HG03469 (cell line): ENCODE measurements at regions not wholly inside any gene's neighbourhood (a gene's known extent, or its start where the extent isn't known, plus 50 kb on each side); places are given as distances from the start of the nearest gene placed in this dataset.
"Not testable (repeated sequence)": the region's sequence is repeated elsewhere in the genome, so short reads cannot be mapped to it uniquely, and the experiment has no call there.

Source experiments
- ATAC-seq: cut with Tn5 transposase; IDR thresholded peaks from one replicate; pipeline ENCODE4 v1.9.1; 2021; ENCODE audit warnings: mild to moderate bottlenecking, moderate library complexity, moderate number of reproducible peaks; ENCODE audit not compliant: unreplicated experiment

DNA sequence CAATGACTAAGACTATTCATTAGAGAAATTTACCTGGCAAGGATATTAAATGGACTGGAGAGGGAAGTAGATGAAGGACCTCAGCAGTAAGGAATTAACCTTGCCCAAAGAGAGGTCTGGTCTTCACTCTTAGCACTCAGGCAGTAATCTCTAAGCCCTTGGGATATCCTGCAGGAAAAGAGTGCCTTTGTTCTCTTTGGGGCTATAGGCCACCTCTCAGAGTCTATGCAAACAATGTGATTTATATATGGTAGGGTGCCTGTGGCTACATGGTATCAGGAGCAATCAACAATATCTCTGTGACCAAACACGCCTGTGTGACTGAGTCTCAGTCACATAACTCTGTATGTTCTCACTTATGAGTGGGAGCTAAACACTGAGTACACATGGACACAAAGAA, 154.7 kb upstream of the CDK1 start:
- ATAC-seq: no peak

GRCh38 chr10:60621018-60621417, 157.3 kb upstream of the CDK1 start:
- no peak for ATAC-seq

- ATAC-seq: no peak
Observed at GRCh38 chr10:60618861-60619260, 159.4 kb upstream of the CDK1 start.

- ATAC-seq: no peak
Observed at GRCh38 chr10:60615541-60615940, 162.7 kb upstream of the CDK1 start.

- ATAC-seq: no peak
Observed at GRCh38 chr10:60614363-60614762, 163.9 kb upstream of the CDK1 start.

DNA sequence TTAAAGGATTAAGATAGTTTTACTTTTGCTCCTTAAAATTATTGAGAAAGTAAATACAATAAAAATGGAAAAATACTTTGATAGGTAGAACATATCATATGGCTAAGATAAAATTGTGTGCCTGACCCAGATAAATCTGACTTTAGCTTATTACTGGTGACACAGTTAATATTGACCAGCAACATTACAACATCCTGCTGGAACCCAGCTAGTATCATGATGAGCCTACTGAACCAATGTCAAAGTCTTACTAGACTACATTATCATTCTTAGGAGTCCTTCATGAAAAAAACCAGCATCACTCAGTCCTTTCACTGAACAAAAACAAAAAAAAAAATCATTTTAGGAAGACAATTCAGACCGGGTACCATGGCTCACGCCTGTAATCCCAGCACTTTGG, 164.8 kb upstream of the CDK1 start:
- ATAC-seq: no peak

DNA sequence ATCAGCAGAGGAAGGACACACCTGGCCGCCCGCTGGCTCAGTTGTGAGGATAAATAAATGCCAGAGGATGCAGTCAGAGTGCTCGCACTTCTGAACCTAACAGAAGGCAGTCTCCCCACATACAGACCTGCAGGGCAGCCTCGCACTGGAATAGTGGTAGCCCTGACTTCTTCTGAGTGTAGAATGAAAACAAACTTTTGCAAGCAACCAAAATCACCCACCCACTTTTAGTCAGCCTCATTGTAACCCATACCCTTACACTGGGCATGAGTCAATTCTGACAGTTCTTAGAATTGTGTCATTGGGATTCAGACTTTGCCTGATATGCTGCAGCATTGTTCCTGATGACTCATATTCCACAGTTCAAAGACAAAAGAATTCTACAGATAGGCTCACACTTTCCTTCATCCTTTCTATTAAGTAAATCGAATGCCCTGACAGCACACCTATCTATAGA, 167.0 kb upstream of the CDK1 start:
- no peak for ATAC-seq

DNA sequence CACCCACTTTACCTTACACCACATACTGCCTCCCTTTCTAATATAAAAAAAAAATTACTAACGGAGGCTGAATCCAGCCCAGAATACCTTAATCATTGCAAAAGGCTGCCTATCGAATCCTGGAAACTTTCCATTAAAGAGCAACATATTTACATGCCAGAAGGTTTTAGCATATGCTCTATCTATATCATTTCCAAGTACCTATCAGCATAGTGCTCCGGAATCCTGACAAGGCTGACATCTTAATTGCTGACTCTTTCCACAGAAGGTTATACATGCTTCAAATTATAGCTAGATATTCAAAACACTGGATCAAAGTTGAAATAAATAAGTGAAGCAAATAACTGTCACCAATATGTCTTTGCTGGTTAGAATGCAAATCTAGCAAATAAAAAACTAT, 170.9 kb upstream of the CDK1 start:
- ATAC-seq: no peak

DNA sequence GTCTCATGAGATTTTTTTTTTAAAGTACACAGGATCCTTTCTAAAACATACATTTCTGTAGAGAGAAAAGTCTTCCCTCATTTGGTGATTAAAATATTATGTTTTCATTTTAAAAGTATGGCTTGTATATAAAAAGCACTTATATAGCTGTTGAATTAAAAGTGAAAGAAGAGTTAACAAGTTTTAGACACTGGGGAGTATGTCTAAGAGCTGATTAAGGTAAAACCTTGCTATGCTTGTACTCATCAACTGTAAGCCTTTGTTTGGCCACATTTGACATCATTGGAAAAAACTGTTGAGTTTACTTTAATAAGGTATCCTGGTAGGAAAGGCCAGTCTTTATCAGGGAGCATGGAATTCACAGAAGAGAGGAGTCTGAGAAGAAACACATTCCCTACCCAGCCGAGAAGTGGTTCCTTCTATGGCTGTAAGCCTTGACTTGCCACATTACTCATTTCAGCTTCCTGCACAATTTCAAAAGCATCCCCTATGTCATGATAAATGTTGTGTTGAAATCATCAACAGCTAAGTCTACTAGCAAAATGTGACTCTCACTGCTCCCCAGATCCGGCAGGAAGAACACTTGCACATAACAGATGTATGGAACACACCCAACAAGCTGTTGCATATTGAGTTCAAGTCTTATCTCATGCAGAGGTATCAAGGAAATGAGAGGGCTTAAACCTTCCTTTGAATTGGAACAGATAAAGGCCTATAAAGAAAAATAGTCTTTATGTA, 171.8 kb upstream of the CDK1 start:
- ATAC-seq: no peak

DNA sequence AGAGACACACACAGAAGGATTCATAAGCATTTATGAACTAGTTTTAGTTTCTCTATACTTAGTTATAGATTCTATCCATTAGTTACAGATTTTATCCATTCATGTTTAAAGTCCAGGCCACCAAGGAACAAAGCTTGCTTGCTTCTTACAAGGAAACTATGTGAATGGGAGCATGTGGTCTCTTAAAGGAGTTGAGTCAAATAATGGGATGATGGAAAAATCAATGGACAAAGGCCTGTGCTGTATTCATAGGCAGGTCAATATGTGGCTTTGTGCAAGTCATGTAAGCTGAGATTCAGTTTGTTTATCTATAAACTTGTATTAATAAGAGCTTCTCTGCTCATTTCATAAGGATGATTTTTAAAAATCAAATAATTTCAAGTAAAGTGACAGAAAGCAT, 172.8 kb upstream of the CDK1 start:
- ATAC-seq: no peak

DNA sequence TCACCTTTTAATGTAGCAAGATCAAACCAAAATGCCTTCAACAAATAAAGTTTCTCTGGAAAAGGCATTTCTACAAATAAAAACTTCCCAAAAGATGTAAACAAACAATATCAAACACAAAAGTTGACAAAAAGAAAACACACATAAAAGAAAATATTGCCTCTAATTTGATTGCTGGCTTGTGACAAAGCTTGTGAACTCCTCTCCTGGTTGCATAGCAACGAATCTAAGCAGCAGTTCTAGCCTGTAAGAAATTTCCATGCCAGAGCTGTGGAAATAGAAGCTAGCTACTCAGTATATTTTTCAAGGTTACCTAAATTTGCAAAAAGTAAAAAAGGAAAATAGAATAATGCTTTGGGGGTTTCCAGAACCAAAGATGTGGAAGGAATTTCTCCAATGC, 173.9 kb upstream of the CDK1 start:
- no peak for ATAC-seq

DNA sequence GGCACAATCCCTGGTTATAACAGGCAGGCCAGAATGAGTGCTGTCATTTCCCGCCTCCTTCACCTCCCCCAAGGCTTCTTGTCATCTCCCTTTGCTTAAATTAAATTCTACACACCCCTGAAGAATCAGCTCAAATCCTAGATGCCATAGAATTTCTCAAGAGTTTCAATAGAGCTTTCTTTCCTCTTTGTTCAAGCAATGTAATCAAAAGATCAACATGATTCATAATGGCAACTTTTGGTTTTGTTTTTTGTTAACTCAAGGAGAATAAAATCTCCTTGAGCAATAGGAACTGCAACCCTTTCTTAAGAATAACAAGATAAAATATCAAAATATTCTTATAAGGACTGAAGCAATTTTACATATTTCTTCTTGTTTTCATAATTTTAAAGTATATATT, 180.8 kb upstream of the CDK1 start:
- no peak for ATAC-seq

DNA sequence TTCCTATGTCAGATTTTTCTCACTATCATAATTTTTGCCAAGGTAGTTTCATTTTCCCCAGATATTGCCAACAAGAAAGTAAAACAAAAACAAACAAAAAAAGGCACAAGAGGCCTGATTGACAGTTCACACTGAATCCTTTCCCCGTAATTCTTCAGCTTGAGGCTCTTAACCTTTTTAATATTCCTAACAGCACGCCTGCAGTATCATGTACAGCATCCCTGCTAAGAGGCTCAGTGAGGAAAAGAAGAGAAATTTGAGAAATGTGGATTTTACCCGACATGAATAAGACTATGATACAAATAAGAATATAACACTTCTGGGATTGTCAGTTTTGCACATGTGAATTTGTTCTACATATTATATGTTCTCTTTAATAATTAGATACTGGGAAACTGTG, 182.4 kb upstream of the CDK1 start:
- ATAC-seq: no peak

DNA sequence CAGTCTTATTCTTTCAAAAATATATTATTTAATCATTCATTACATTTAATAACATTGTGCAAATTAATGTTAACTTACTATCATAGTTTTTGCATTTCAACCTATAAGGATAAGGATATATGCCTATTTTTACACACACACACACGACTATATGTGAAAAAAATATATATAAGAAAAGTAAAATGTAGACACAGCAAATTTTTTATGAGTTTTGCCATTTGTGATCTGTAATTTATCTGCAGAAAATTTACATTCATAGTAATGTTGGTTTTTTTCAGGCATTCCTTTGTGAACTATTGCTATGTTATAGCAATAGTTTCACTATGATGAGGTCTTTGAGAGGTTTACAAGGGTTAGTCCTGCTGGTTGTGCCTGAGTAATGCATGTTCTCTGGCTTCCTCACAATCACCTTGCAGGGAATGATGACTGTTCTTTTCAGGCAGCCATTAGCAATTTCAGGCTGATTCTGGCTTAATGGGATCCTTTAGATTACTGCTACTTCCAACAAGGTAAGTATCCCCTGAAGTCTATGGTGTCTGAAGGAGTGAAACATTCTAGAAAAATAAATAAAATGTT, 183.7 kb upstream of the CDK1 start:
- no peak for ATAC-seq

- no peak for ATAC-seq
Observed at GRCh38 chr10:60591119-60591518, 187.2 kb upstream of the CDK1 start.

GRCh38 chr10:60589376-60589775, 188.9 kb upstream of the CDK1 start:
- ATAC-seq: no peak

DNA sequence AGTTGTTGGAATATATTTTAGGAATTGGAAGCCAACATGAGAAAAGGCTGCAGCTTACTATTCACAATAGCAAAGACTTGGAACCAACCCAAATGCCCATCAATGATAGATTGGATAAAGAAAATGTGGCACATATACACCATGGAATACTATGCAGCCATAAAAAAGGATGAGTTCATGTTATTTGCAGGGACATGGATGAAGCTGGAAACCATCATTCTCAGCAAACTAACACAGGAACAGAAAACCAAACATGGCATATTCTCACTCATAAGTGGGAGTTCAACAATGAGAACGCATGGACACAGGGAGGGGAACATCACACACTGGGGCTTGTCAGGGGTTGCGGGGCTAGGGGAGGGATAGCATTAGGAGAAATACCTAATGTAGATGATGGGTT, 192.1 kb upstream of the ANK3 start:
- not testable (repeated sequence) for ATAC-seq

DNA sequence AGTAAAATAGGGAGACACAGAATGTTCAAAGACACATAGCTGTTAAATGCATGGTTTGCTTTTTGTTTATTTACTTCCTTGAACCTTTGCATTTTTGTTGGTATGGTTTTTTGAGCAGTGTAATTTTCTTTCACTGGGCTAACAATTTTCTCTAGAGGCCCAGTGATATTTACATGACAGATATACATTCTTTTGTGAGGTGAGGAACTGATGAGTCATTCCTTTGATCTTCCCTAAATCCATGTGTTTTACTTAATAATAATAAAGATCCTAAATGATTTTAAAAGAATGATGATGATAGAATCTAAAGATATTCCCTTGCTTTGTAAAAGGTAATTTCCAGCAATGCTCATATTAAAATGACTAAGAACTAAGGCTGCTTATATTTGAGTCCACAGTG, 188.5 kb upstream of the ANK3 start:
- ATAC-seq: no peak

DNA sequence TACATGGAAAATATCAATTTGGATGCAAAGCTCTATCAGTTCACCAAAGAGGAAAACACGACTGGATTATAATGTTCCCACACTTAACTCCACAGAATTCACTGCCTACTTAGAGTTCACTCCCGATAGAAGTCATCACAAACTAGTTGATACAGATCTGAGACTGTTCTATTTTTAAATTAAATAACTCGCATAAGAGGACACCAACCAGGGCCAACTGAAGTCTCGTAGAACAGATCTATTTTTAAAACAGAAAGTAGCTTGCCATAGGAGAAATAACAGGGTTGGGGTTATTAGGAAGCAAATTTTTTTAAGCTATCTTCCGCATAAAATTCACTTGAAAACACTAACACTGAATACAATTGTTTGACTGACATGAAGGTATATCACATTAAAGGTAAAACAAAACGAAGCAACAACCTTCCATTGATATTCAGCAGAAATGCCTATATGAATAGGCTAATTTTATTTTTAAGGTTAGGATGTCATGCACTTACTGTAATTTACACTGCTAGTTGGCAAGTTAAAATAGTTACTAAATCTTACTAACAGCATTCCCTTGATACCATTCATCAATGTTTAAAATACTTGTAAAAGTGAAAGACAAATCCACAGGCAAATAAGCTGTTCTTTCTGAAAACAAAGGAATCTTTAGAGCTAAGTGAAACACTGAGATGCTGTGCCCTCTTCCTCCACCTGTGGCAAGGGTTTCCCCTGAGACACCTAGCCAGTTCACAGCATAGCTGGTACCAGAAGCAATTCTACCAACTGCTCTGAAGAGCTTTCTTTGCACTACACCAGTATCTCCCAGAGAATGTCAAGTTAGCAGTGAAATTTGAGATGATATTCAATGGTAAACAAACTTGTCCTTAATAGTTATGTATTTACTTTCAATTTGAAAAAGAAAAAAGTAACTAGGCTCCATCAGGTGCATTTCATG, 186.7 kb upstream of the ANK3 start:
- no peak for ATAC-seq

- no peak for ATAC-seq
Observed at GRCh38 chr10:60575105-60575504, 185.4 kb upstream of the ANK3 start.

DNA sequence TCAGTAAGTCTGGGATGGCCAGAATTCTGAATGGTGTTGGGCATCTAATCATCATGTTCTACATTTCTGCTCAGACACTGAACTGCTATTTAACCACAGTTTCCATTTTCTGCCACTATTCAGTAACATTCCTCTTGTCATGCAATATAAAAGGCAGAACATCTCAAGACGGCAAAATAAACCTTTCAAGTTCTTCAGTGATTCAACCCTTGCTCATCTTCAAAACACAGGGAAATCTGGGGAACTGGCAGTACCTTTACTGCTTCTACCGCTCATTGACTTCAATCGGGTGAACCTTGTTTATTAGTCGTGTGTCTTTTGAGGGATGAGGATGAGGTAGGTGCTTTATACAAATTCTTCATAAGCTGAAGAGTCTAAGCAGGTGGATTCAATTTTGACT, 184.7 kb upstream of the ANK3 start:
- no peak for ATAC-seq

DNA sequence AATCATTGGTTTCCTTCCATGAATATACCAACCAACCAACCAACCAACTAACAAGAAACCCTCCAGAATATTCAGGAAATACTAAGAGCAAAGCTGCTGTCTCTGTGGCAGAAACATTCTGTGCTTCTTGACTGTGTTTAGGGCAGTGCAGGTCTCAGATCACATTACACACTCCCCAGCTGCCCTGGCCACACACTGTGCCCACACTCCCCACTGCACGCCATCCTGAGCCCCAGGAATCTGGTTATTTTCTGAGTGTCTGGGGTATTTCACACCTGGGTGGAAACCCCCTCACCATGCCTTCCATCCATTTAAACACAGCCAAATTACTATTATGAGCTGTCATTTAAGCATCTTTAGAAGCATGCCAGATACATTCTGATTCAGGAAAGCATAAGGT, 183.7 kb upstream of the ANK3 start:
- no peak for ATAC-seq
